OCI-LY3 (cell line): ENCODE measurements at regions not wholly inside any gene's neighbourhood (a gene's known extent, or its start where the extent isn't known, plus 50 kb on each side); places are given as distances from the start of the nearest gene placed in this dataset.

Source experiments
- CTCF ChIP-seq: fragments of 200-600, 300-600 bp; sonication (generic); IDR thresholded peaks from 2 replicates; pipeline ENCODE4 v1.5.1; 2014; ENCODE audit warnings: antibody characterized with exemption, low read length, low read depth
- EZH2phosphoT487 ChIP-seq: fragments of 200-600 bp; shearing (Covaris generic); IDR thresholded peaks from 2 replicates; pipeline ENCODE4 v1.6.1; 2018; ENCODE audit warnings: antibody characterized with exemption, mixed run types, low read depth

- TF ChIP-seq CTCF = no peak
- no peak for TF ChIP-seq EZH2phosphoT487
Measured at GRCh38 chr1:233737341-233737740, 123.4 kb downstream of the KCNK1 start.
